ENCODE measurements at regions not wholly inside any gene's neighbourhood (a gene's known extent, or its start where the extent isn't known, plus 50 kb on each side); places are given as distances from the start of the nearest gene placed in this dataset.

DNA sequence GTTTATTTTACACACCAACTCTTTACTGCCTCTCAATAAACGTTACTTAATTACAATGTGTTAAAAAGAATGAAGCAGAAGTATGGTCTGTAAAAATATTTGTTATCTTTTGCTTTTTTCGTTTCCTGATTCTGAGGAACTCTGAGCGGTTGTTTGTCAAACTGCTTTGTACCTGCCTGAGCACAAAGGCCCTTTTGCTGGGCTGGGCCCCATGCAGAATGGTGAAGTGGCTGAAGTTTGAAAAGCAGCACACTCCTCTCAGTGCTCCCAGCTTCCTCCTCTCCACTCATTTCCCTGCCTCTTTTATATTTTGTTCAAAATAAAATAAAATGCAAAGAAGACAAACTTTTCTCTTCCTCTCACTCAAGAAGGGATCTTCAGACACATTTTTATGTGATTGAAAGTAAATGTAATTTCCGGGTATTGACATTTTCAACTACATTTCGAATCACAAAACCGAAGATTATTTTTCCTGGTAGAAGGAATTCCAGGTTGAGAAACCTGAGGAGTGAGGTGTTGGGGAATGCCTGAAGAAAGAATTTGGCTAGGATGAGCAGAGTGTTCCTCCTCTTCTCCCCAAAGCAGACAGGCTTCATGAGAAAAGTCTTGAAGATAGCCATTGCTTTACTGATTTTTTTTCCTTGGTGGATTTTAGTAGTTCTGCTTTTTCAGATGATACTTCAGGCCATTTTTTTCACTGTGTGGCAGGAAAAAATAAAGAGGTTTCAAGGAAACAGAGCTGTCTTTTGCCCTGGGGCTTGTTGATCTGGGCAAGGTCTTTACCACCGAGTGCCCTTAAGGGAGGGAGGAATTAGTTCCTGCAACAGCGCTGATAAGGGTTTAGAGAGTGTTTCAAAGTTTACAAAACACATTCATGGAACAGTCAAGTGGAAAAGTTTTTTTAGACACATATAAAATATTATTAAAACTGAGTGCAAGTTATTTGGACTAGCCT lies 229.8 kb downstream of the NFKBIZ start:
- H3K4me1 ChIP-seq (replicated peaks): no peaks in the 10 kb centered on the region
- no peak for DNase-seq (ENCODE audit: low spot score)
- intact Hi-C loops (cut with DNase I): no loop called here
- TF ChIP-seq CTCF (IDR thresholded peaks at IDR 0.05): no peak
- TF ChIP-seq POLR2AphosphoS5 (IDR thresholded peaks at IDR 0.05): no peak
- no peak for TF ChIP-seq POLR2A (IDR thresholded peaks at IDR 0.05)
- H3K27me3 ChIP-seq (replicated peaks; ENCODE audit: insufficient read depth): no peaks in the 10 kb centered on the region
- no peaks in the 10 kb centered on the region for H3K9me3 ChIP-seq
- H3K4me3 ChIP-seq: no peak overlapping the region
- no peaks in the 10 kb centered on the region for H3K36me3 ChIP-seq
- WGBS: 61% methylated on average over 8 of the region's 8 CpGs
- H3K27ac ChIP-seq: no peak overlapping the region

GRCh38 chr3:102079809-102080197 lies 230.5 kb downstream of the NFKBIZ start:
- WGBS: 87% methylated on average over 2 of the region's 2 CpGs
- Histone ChIP-seq H3K27ac (no peak overlapping the region), H3K36me3 (no peaks in the 10 kb centered on the region), H3K4me3 (no peak overlapping the region), H3K27me3 (replicated peaks; ENCODE audit: insufficient read depth) (no peaks in the 10 kb centered on the region), H3K4me1 (replicated peaks) (no peaks in the 10 kb centered on the region), H3K9me3 (no peaks in the 10 kb centered on the region)
- no peak for DNase-seq (ENCODE audit: low spot score)
- TF ChIP-seq POLR2A (IDR thresholded peaks at IDR 0.05) (no peak), CTCF (IDR thresholded peaks at IDR 0.05) (no peak), POLR2AphosphoS5 (IDR thresholded peaks at IDR 0.05) (no peak)
- intact Hi-C loops (cut with DNase I): no loop called here

- no peaks in the 10 kb centered on the region for H3K9me3 ChIP-seq
- H3K27me3 ChIP-seq (replicated peaks; ENCODE audit: insufficient read depth): no peaks in the 10 kb centered on the region
- no peaks in the 10 kb centered on the region for H3K36me3 ChIP-seq
- no peaks in the 10 kb centered on the region for H3K4me1 ChIP-seq (replicated peaks)
- DNase-seq (ENCODE audit: low spot score): no peak
- H3K27ac ChIP-seq: no peak overlapping the region
- intact Hi-C loops (cut with DNase I): no loop called here
- TF ChIP-seq POLR2A (IDR thresholded peaks at IDR 0.05) (no peak), POLR2AphosphoS5 (IDR thresholded peaks at IDR 0.05) (no peak), CTCF (IDR thresholded peaks at IDR 0.05) (no peak)
- H3K4me3 ChIP-seq: no peak overlapping the region
- 41% methylated on average over 3 of the region's 3 CpGs for WGBS
Observed at GRCh38 chr3:102081572-102082289, 232.4 kb downstream of the NFKBIZ start.

GRCh38 chr3:102083473-102083872 lies 234.2 kb downstream of the NFKBIZ start:
- H3K36me3 ChIP-seq: no peaks in the 10 kb centered on the region
- DNase-seq (ENCODE audit: low spot score): no peak
- no peaks in the 10 kb centered on the region for H3K9me3 ChIP-seq
- no peak for TF ChIP-seq POLR2A (IDR thresholded peaks at IDR 0.05)
- TF ChIP-seq POLR2AphosphoS5 (IDR thresholded peaks at IDR 0.05): no peak
- no peak for TF ChIP-seq CTCF (IDR thresholded peaks at IDR 0.05)
- H3K4me3 ChIP-seq: no peak overlapping the region
- WGBS: 95% methylated on average over 2 of the region's 2 CpGs
- H3K27ac ChIP-seq: no peak overlapping the region
- no peaks in the 10 kb centered on the region for H3K27me3 ChIP-seq (replicated peaks; ENCODE audit: insufficient read depth)
- no peaks in the 10 kb centered on the region for H3K4me1 ChIP-seq (replicated peaks)
- intact Hi-C loops (cut with DNase I): no loop called here
